ENCODE measurements at regions not wholly inside any gene's neighbourhood (a gene's known extent, or its start where the extent isn't known, plus 50 kb on each side); places are given as distances from the start of the nearest gene placed in this dataset.

- no peak for TF ChIP-seq CTCF (IDR thresholded peaks at IDR 0.05; ENCODE audit: extremely low read depth in 1 of 2, insufficient read depth in 1 of 2, low read depth in 1 of 2, low read length in 2 of 2)
- TF ChIP-seq EZH2 (IDR thresholded peaks at IDR 0.05; ENCODE audit: borderline replicate concordance, low read depth, low read length, severe bottlenecking) = no peak
- TF ChIP-seq POLR2AphosphoS5 (IDR thresholded peaks at IDR 0.05; ENCODE audit: insufficient read depth, low read depth, low read length) = no peak
- TF ChIP-seq MYC (IDR thresholded peaks at IDR 0.05; ENCODE audit: low read depth, low read length) = no peak
- no peak for TF ChIP-seq POLR2A (IDR thresholded peaks at IDR 0.05; ENCODE audit: low read depth, low read length)
- TF ChIP-seq GATA2 (IDR thresholded peaks at IDR 0.05; ENCODE audit: insufficient read depth, insufficient read length, low read depth, low read length) = no peak
- TF ChIP-seq MAX (IDR thresholded peaks at IDR 0.05; ENCODE audit: insufficient read depth, insufficient read length) = no peak
Measured at GRCh38 chr12:67077617-67078016, 191.5 kb upstream of the CAND1 start.
